SK-N-SH (cell line): ENCODE measurements at regions not wholly inside any gene's neighbourhood (a gene's known extent, or its start where the extent isn't known, plus 50 kb on each side); places are given as distances from the start of the nearest gene placed in this dataset.

ENCODE experiments used
- CTCF ChIA-PET: fragments of 300-600, 350-600 bp; formaldehyde crosslinking; extraction: SDS; loops from one replicate; lab custom pipeline; 2021; lab: Yijun Ruan, JAX
- POLR2A ChIA-PET: fragments of 350-600 bp; sonication (Branson Sonifier 250); formaldehyde crosslinking; extraction: SDS; loops from one replicate; lab custom pipeline; 2020; ENCODE audit warnings: antibody characterized with exemption, inconsistent platforms; lab: Yijun Ruan, JAX
- DNase-seq: peaks from one replicate; pipeline ENCODE4 v3.0.0; 2012
- H2AFZ ChIP-seq: fragments of 200-600 bp; sonication (generic); 2 replicates; pipeline ENCODE4 v1.8.1; 2016; ENCODE audit warnings: antibody characterized with exemption, mild to moderate bottlenecking, low read depth
- H3F3A ChIP-seq: fragments of 200-600 bp; sonication (generic); replicated peaks from 2 replicates; pipeline ENCODE3; 2016; ENCODE audit warnings: antibody characterized with exemption, mild to moderate bottlenecking; ENCODE audit not compliant: insufficient read depth
- H3K27ac ChIP-seq, 2 experiments: fragments of 200-500 bp in 1 of 2; fragments of 200-600 bp in 1 of 2; sonication (Bioruptor generic) in 1 of 2; sonication (generic), shearing (Covaris generic) in 1 of 2; 2 replicates each; pipeline versions ENCODE4 v1.5.1 to v1.6.1; 2014 to 2016; ENCODE audit warnings: low read depth in 2 of 2, inconsistent platforms in 1 of 2, low read length in 1 of 2, mild to moderate bottlenecking in 1 of 2, mixed read lengths in 1 of 2
- H3K27me3 ChIP-seq: fragments of 200-600 bp; sonication (generic), shearing (Covaris generic); 2 replicates; pipeline ENCODE4 v1.6.1; 2016; ENCODE audit warnings: mixed run types; ENCODE audit not compliant: insufficient read depth
- H3K36me3 ChIP-seq, 2 experiments: fragments of 200-500 bp in 1 of 2; fragments of 200-600 bp in 1 of 2; sonication (Bioruptor generic) in 1 of 2; sonication (generic) in 1 of 2; replicated peaks in 1 of 2; 2 replicates each; pipeline versions ENCODE3 to v1.5.1; 2014 to 2016; ENCODE audit warnings: low read length in 1 of 2, mild to moderate bottlenecking in 1 of 2; ENCODE audit not compliant: insufficient read depth in 2 of 2, control insufficient read depth in 1 of 2
- H3K4me1 ChIP-seq, 2 experiments: fragments of 200-500 bp in 1 of 2; fragments of 200-600 bp in 1 of 2; sonication (Bioruptor generic) in 1 of 2; sonication (generic), shearing (Covaris generic) in 1 of 2; 2 replicates each; pipeline versions ENCODE4 v1.5.1 to v1.6.1; 2014 to 2016; ENCODE audit warnings: low read depth in 1 of 2, low read length in 1 of 2, mixed run types in 1 of 2; ENCODE audit not compliant: insufficient read depth in 2 of 2, control insufficient read depth in 1 of 2
- H3K4me2 ChIP-seq: fragments of 200-600 bp; sonication (generic), shearing (Covaris generic); 2 replicates; pipeline ENCODE4 v1.6.1; 2017; ENCODE audit warnings: mixed run types
- H3K4me3 ChIP-seq, 2 experiments: fragments of 200-500 bp in 1 of 2; fragments of 200-600 bp in 1 of 2; sonication (Bioruptor generic) in 1 of 2; sonication (generic), shearing (Covaris generic) in 1 of 2; 2 replicates each; pipeline versions ENCODE4 v1.5.1 to v1.8.1; 2014 to 2016; ENCODE audit warnings: low read depth in 2 of 2, inconsistent platforms in 1 of 2, low read length in 1 of 2, mild to moderate bottlenecking in 1 of 2, mixed read lengths in 1 of 2, moderate library complexity in 1 of 2
- H3K79me2 ChIP-seq: fragments of 200-600 bp; sonication (generic); 2 replicates; pipeline ENCODE4 v1.8.1; 2017; ENCODE audit warnings: mild to moderate bottlenecking; ENCODE audit not compliant: insufficient read depth
- H3K9ac ChIP-seq: fragments of 200-600 bp; sonication (generic); 2 replicates; pipeline ENCODE4 v1.6.1; 2017; ENCODE audit warnings: mixed run types
- H3K9me2 ChIP-seq: fragments of 200-600 bp; sonication (generic); 2 replicates; pipeline ENCODE4 v1.6.1; 2017; ENCODE audit warnings: mixed run types
- H3K9me3 ChIP-seq: fragments of 200-600 bp; sonication (generic); 2 replicates; pipeline ENCODE4 v1.6.1; 2017; ENCODE audit warnings: mixed run types, mild to moderate bottlenecking, moderate library complexity
- H4K20me1 ChIP-seq: fragments of 200-600 bp; sonication (generic); 2 replicates; pipeline ENCODE4 v1.6.1; 2017; ENCODE audit warnings: mild to moderate bottlenecking, mixed run types; ENCODE audit not compliant: insufficient read depth
- EZH2phosphoT487 ChIP-seq: fragments of 200-600 bp; sonication (generic); IDR thresholded peaks from 2 replicates; pipeline ENCODE4 v1.6.1; 2017; ENCODE audit warnings: low read depth, mixed run types, mild to moderate bottlenecking, antibody characterized with exemption, moderate library complexity, borderline replicate concordance
- FOSL2 ChIP-seq: IDR thresholded peaks from 2 replicates; pipeline ENCODE4 v1.4.0; 2012; ENCODE audit warnings: low read depth, mild to moderate bottlenecking, moderate library complexity, borderline replicate concordance
- FOXJ3 ChIP-seq: sonication (generic); formaldehyde crosslinking; IDR thresholded peaks from 2 replicates; pipeline ENCODE4 v1.5.1; 2020; ENCODE audit warnings: mild to moderate bottlenecking, missing genetic modification reagents
- GABPA ChIP-seq: IDR thresholded peaks from 2 replicates; pipeline ENCODE4 v1.4.0; 2012; ENCODE audit warnings: low read depth, mild to moderate bottlenecking
- GATA2 ChIP-seq: sonication (generic); formaldehyde crosslinking; IDR thresholded peaks from 2 replicates; pipeline ENCODE4 v1.5.0; 2020; ENCODE audit warnings: mild to moderate bottlenecking, missing genetic modification reagents
- JUND ChIP-seq: IDR thresholded peaks from 2 replicates; pipeline ENCODE4 v1.4.0; 2012
- MEF2A ChIP-seq: IDR thresholded peaks from 2 replicates; pipeline ENCODE4 v1.4.0; 2012; ENCODE audit warnings: low read depth, borderline replicate concordance
- NRF1 ChIP-seq: IDR thresholded peaks from 2 replicates; pipeline ENCODE4 v1.6.1; 2012; ENCODE audit warnings: low read depth, mild to moderate bottlenecking, low read length
- RAD21 ChIP-seq: IDR thresholded peaks from 2 replicates; pipeline ENCODE4 v1.6.1; 2012; ENCODE audit warnings: mild to moderate bottlenecking, low read length
- RCOR1 ChIP-seq: fragments of 150-350 bp; IDR thresholded peaks from 2 replicates; pipeline ENCODE4 v1.6.1; 2017; ENCODE audit warnings: antibody characterized with exemption, low read length
- RFX5 ChIP-seq: IDR thresholded peaks from 2 replicates; pipeline ENCODE4 v1.6.1; 2012; ENCODE audit warnings: mild to moderate bottlenecking, improper control_type of control experiment, low read length
- SIN3A ChIP-seq: IDR thresholded peaks from 2 replicates; pipeline ENCODE4 v1.6.1; 2012; ENCODE audit warnings: low read depth, mild to moderate bottlenecking, low read length, moderate library complexity, borderline replicate concordance
- SMC3 ChIP-seq: IDR thresholded peaks from 2 replicates; pipeline ENCODE4 v1.6.1; 2012; ENCODE audit warnings: low read depth, low read length, improper control_type of control experiment
- TAF1 ChIP-seq: IDR thresholded peaks from 2 replicates; pipeline ENCODE4 v1.6.1; 2012; ENCODE audit warnings: low read depth, mild to moderate bottlenecking, low read length, moderate library complexity, borderline replicate concordance
- USF2 ChIP-seq: fragments of 150-350 bp; IDR thresholded peaks from 2 replicates; pipeline ENCODE4 v1.6.1; 2017; ENCODE audit warnings: antibody characterized with exemption, low read length, low read depth, borderline replicate concordance
- YY1 ChIP-seq: IDR thresholded peaks from 2 replicates; pipeline ENCODE4 v1.4.0; 2012; ENCODE audit warnings: low read depth, mild to moderate bottlenecking
- WGBS: methylation state at CpG from one replicate; pipeline ENCODE4 v1.1.6; 2017; ENCODE audit warnings: low lambda C conversion rate; 5-methylcytosine and 5-hydroxymethylcytosine counted together
- TF ChIP-seq, protein P1 (sequence below): IDR thresholded peaks from 2 replicates; pipeline ENCODE4 v1.4.0; 2012; ENCODE audit warnings: low read depth, borderline replicate concordance
- TF ChIP-seq, protein P2 (sequence below): fragments of 200-600 bp; sonication (generic); IDR thresholded peaks from 2 replicates; pipeline ENCODE4 v1.6.1; 2017; ENCODE audit warnings: antibody characterized with exemption, mild to moderate bottlenecking, moderate library complexity

DNA sequence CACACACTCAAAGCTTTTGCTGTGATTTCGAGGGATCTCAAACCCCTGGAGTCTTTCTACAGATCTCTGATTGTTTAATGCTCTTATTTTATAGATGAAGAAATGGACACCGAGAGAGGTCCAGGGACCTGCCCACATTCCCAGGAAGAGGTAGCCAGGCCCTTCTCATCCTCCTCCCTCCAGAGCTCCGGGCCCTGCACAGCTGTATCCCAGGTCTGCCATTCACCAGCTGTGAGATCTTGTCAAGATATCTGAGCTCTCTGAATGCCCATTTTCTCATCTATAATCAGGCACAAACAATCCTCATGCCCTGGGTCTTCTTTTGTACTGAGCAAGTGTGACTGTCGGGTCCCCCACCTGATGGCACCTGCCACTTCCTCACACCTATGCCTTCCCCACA, 98.2 kb upstream of the ALX4 start:
- TF ChIP-seq GATA2 (CRISPR knock-in tag) (0 out of 2 replicates have a peak, but pooled peaks have one; percentile 14), FOSL2 (no peak), RCOR1 (no peak), MEF2A (no peak), RFX5 (no peak), SMC3 (no peak), FOXJ3 (no peak), SIN3A (no peak)
- Histone ChIP-seq H3K9ac (no peak overlapping the region), H3K79me2 (no peaks in the 10 kb centered on the region), H3K4me3 (no peak overlapping the region), H3K27ac (no peak overlapping the region), H4K20me1 (no peaks in the 10 kb centered on the region), H3K36me3 (no peaks in the 10 kb centered on the region), H3F3A (no peaks in the 10 kb centered on the region), H3K9me3 (no peaks in the 10 kb centered on the region), H3K9me2 (no peaks in the 10 kb centered on the region), H2AFZ (no peak overlapping the region), H3K4me2 (no peak overlapping the region), H3K27me3 (0 out of 2 replicates have a peak, but pooled peaks cover 3% of the 10 kb centered on the region), H3K4me1 (peaks cover 0 to 5% of the 10 kb centered on the region in 2 experiments; a peak in 1 of 4 replicates)
- ChIA-PET POLR2A (no interaction called here), CTCF (interaction anchor here (1.0 kb wide), 1 partner anchor 122 kb away, joined by 6 read pairs; no protein-coding TSS in a partner anchor)
- no peak for DNase-seq
- 26% methylated on average over 4 of the region's 4 CpGs for whole genome bisulfite sequencing

DNA sequence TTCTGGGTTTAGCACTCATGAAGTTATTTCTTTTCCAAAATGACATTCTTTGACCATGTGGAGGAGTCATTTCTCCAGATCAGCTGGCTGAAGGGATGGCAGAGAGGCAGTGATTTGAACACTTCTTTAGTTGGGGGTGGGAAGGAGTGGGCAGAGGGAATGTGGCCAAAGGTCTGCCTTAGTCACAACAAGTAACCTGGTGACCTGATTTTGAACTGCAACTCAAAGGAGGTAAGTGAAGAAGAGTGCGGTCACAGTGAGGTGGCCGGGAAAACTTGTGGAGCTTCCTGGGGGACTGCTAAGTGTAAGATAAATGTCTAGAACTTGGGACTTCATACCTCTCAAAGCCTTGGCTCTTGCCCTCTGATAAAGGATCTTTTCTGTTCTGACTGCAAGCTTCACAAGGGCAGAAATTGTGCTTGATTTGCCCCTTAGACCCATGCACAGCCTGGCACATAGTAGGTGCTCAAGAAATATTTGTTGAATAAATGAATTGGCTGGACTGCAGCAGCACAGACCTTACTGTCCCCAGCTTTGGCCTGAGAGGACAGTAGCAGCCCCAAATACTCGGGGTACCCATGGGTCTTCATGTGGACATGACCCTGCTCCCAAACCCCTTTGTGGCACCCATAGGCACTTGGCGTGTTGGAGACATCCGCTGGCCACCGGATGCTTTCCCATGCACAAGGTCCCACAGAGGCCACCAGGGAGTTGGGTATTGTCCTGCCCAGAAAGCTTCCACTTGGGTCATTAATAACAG, 99.0 kb upstream of the ALX4 start:
- 48% methylated on average over 4 of the region's 6 CpGs for WGBS
- no peaks in the 10 kb centered on the region for H4K20me1 ChIP-seq
- ChIA-PET CTCF (interaction anchor here (0.7 kb wide), 1 partner anchor 122 kb away, joined by 3 read pairs; no protein-coding TSS in a partner anchor), POLR2A (no interaction called here)
- H3K4me3 ChIP-seq = no peak overlapping the region
- H3K9me3 ChIP-seq = no peaks in the 10 kb centered on the region
- TF ChIP-seq GATA2 (CRISPR knock-in tag) (no peak), JUND (no peak), RCOR1 (no peak), FOSL2 (no peak), EZH2phosphoT487 (no peak), NRF1 (no peak), SMC3 (no peak), YY1 (no peak), GABPA (no peak), RAD21 (no peak), RFX5 (no peak), TAF1 (no peak), USF2 (no peak)
- TF ChIP-seq, protein P1, sequence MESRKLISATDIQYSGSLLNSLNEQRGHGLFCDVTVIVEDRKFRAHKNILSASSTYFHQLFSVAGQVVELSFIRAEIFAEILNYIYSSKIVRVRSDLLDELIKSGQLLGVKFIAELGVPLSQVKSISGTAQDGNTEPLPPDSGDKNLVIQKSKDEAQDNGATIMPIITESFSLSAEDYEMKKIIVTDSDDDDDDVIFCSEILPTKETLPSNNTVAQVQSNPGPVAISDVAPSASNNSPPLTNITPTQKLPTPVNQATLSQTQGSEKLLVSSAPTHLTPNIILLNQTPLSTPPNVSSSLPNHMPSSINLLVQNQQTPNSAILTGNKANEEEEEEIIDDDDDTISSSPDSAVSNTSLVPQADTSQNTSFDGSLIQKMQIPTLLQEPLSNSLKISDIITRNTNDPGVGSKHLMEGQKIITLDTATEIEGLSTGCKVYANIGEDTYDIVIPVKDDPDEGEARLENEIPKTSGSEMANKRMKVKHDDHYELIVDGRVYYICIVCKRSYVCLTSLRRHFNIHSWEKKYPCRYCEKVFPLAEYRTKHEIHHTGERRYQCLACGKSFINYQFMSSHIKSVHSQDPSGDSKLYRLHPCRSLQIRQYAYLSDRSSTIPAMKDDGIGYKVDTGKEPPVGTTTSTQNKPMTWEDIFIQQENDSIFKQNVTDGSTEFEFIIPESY = no peak
- TF ChIP-seq, protein P2, sequence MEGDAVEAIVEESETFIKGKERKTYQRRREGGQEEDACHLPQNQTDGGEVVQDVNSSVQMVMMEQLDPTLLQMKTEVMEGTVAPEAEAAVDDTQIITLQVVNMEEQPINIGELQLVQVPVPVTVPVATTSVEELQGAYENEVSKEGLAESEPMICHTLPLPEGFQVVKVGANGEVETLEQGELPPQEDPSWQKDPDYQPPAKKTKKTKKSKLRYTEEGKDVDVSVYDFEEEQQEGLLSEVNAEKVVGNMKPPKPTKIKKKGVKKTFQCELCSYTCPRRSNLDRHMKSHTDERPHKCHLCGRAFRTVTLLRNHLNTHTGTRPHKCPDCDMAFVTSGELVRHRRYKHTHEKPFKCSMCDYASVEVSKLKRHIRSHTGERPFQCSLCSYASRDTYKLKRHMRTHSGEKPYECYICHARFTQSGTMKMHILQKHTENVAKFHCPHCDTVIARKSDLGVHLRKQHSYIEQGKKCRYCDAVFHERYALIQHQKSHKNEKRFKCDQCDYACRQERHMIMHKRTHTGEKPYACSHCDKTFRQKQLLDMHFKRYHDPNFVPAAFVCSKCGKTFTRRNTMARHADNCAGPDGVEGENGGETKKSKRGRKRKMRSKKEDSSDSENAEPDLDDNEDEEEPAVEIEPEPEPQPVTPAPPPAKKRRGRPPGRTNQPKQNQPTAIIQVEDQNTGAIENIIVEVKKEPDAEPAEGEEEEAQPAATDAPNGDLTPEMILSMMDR = no peak
- TF ChIP-seq, all 33 proteins: peak for 0
- Histone ChIP-seq H3F3A (no peaks in the 10 kb centered on the region), H3K9me2 (no peaks in the 10 kb centered on the region), H3K27me3 (0 out of 2 replicates have a peak, but pooled peaks cover 3% of the 10 kb centered on the region), H3K27ac (no peak overlapping the region), H3K4me1 (peaks cover 0 to 5% of the 10 kb centered on the region in 2 experiments; a peak in 1 of 4 replicates), H3K79me2 (no peaks in the 10 kb centered on the region), H2AFZ (no peak overlapping the region), H3K36me3 (no peaks in the 10 kb centered on the region), H3K9ac (no peak overlapping the region), H3K4me2 (no peak overlapping the region)
- DNase-seq = no peak
